HG03060 (cell line): ENCODE measurements at regions not wholly inside any gene's neighbourhood (a gene's known extent, or its start where the extent isn't known, plus 50 kb on each side); places are given as distances from the start of the nearest gene placed in this dataset.
"Not testable (repeated sequence)": the region's sequence is repeated elsewhere in the genome, so short reads cannot be mapped to it uniquely, and the experiment has no call there.

Experiments used
- ATAC-seq: cut with Tn5 transposase; IDR thresholded peaks from one replicate; pipeline ENCODE4 v1.9.1; 2021; ENCODE audit warnings: low read depth, moderate number of reproducible peaks; ENCODE audit not compliant: unreplicated experiment

- no peak for ATAC-seq
Measured at GRCh38 chr1:60251426-60251825, 177.9 kb upstream of the C1orf87 start.

GRCh38 chr1:60247467-60247866 lies 173.9 kb upstream of the C1orf87 start:
- not testable (repeated sequence) for ATAC-seq

- ATAC-seq: no peak
Measured at GRCh38 chr1:60245324-60245723, 171.8 kb upstream of the C1orf87 start.

GRCh38 chr1:60244906-60245305 lies 171.3 kb upstream of the C1orf87 start:
- ATAC-seq: no peak

DNA sequence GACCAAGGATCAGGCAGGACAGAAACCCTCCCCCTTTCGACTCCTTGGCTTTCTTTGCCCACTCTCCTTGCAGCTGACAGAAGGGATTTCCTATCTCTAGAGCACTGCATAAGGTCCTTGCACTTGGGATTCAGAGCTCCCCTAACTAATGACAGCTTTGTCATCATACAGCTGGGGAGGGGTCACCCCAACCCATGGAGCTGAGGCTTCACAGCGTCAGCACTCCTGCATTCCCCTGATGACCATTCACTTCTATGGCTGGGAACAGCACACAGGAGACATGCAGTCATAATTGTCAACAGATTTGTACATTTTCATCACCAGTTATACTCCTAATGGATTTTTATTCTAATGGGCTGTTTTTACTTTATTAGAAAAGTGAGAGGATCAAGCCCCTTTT lies 161.7 kb upstream of the C1orf87 start:
- ATAC-seq: no peak

DNA sequence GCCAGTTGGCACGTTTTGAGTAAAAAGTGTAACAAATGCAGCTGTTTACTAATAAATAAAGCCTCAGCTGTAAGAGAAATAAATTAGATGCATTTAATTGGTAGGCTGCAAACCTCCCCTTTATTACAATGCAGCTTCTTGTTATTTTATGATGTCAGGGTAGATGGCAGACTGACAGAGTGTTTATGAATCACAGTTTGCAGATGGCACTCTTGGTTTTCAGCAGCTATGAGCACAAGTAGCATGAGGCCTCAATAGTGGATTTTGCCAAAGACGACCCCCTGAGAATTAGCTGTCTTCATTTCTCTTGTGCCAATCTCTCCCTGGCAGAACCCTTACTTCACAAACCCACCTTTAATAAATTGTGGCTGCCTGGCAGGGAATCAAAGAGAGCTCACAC lies 161.2 kb upstream of the C1orf87 start:
- ATAC-seq: no peak

GRCh38 chr1:60229821-60230220 lies 156.3 kb upstream of the C1orf87 start:
- ATAC-seq: no peak

DNA sequence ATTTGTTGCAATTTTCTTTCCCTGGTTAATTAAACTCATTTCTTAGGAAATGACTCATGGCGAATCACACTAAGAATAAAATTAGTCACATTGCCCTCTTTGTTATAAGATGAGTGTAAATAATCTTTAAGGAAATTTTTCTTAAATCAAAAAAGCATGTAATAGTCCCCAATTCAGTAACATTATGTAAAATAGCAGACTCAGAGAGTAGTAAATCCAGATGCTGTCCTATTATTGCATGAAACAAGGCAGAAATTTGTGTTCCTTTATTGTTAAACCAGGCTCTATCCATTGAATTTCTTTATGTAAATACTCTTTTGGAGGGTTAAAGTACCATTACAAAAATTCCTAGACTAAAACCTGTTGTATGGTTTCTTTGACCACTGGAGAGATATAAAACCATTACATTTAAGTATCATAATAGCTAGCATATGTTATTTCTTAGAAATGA lies 154.5 kb upstream of the C1orf87 start:
- ATAC-seq: no peak

GRCh38 chr1:60227601-60228000 lies 154.0 kb upstream of the C1orf87 start:
- no peak for ATAC-seq

GRCh38 chr1:60225486-60225885 lies 151.9 kb upstream of the C1orf87 start:
- no peak for ATAC-seq

DNA sequence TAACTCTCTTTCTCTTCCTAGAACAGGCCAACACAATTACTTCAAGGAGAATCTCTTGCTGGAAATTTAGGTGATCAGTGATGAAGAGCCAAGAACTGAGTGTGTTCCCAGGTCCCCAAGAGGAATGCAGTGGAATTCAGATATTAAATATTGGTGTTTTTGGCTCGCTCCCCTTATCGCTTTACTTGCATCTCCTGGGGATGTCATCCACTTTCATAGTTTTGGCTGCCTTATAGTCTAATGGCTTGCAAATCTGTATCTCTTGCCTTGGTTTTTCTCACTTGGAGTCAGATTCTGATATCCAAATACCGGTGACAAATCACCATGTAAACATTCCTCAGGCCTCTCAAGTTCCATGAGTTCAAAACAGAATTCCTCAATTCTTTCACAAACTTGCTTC lies 151.0 kb upstream of the C1orf87 start:
- no peak for ATAC-seq

DNA sequence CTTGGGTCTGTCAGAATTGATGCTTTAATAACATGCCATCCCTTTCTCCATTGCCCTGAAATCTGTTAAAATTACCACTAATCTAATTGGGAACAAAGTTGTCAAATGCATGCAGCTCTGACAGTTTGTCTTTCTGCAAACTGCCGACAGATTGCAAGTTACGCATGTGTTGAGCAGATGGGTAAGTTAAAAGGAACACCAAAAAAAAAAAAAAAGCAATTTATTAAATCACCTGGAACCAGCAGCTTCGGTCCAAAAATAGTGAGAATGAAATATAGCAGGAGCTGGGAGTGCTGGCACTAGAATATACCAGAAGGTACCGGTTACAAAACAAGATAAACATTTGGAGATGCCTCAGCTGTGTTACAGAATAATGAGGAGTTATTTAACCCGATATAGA lies 149.6 kb upstream of the C1orf87 start:
- no peak for ATAC-seq

DNA sequence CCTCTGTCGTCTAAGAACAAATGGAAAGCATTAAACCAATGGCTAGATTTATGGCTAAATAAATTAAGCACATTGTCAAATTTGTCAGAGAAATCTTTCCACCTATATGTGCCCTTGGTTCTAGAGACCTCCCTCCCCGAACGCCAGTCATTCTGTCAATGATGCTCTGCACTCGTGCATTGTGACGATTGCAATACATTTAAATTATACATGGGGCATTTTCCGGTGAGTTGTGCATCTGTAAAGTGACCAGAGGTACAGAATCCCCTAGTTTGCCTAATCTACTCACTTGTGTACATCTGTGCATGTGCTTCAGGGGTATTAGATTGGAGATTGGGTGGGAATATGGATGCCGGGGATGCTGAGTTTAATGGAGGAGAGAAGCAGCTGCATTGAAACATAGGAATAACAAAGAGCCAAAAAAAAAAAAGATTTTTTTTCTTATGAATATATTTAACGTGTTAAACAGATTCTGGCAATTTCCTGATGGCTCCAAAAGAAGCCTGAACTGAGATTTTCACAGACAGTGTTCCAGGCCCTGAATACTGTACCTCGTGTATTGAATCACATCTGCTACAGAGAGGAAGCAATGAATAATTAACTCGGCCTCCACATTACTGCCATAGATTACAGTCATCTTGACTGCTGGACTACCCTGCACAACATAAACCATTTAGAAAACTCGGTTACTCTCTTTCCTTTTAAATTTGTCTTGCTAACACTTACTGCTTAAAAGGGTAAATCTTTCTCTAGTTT lies 149.0 kb upstream of the C1orf87 start:
- ATAC-seq: no peak

DNA sequence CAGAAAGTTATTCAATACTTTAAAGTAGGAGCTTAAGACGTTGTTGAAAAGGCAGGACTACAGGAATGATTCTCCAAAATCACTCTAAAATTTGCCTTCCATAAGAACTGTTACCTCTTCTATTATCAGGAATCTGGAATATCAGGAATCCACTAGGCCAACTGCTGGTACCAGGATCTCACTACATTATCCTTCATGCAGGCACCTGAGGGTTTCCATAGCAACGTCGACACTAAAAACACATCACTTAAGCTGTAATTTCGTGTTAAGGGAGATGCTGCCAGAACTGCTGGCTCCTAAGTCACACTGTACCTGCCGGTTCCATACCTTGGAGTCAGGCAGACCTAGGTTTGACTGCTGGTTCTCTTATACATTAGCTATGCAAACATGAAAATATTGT lies 139.7 kb upstream of the C1orf87 start:
- no peak for ATAC-seq

GRCh38 chr1:60196026-60196425 lies 122.5 kb upstream of the C1orf87 start:
- no peak for ATAC-seq

GRCh38 chr1:60185684-60186083 lies 112.1 kb upstream of the C1orf87 start:
- ATAC-seq: no peak

DNA sequence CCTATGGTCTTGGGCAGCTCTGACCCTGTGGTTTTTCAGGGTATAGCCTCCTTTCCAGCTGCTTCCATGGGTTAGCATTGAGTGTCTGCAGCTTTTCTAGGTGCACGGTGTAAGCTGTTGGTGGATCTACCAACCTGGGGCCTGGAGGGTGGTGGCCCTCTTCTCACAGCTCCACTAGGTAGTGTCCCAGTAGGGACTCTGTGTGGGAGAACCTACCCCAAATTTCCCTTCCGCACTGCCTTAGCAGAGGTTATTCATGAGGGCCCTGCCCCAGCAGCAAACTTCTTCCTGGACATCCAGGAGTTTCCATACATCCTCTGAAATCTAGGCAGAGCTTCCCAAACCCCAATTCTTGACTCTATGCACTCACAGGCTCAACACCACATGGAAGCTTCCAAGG lies 111.0 kb upstream of the C1orf87 start:
- no peak for ATAC-seq

DNA sequence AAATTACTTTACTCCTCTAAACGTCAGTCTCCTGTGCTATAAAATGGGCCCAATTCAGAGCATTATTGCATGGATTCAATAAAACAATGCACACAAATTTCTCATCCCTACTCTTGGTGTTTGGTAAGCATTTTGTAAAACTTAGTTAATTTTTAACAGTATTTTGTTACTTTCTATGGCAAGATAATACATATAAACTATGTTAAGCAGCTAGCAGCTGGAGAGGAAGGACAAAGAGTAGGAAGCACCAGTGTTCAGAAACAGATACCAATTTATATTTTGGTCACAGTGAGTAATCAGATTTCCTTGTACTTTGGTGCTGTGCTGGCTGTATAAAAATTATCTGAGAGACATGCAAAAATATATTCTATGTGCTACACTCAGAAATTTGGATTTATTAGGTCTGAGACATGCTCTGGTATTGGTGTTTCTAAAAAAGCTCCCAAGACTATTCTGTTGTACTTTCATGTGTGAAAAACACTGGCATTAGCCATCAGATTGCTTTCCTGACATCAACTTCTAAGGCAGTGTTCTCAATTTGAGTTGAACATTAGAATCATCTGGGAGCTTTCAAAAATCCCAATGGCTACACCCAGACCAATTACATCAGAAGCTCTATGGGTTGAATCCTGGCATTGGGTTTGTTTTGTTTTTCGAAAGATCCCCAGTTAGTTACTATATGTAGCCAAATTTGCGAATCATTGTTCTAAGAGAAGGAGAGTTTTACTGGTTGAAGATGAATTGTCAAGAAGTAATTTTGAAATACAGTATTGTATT lies 100.3 kb upstream of the C1orf87 start:
- no peak for ATAC-seq

- ATAC-seq: no peak
Measured at GRCh38 chr1:60173006-60173405, 99.4 kb upstream of the C1orf87 start.

GRCh38 chr1:60171801-60172200 lies 98.2 kb upstream of the C1orf87 start:
- ATAC-seq: no peak

- ATAC-seq: no peak
Measured at GRCh38 chr1:60170709-60171108, 97.1 kb upstream of the C1orf87 start.

GRCh38 chr1:60169206-60169605 lies 95.6 kb upstream of the C1orf87 start:
- no peak for ATAC-seq
